Activated CD8-positive, alpha-beta T cell treated with anti-CD3 and anti-CD28 coated beads for 36 hours (primary cell): ENCODE measurements at regions not wholly inside any gene's neighbourhood (a gene's known extent, or its start where the extent isn't known, plus 50 kb on each side); places are given as distances from the start of the nearest gene placed in this dataset.

Experiments
- ATAC-seq: fragments of 200-7000 bp; cut with Tn5 transposase; one replicate; pipeline ENCODE4 v1.10.0; 2021; ENCODE audit warnings: mild to moderate bottlenecking, moderate library complexity
- CTCF ChIA-PET: fragments of 350-600 bp; sonication (Branson Sonifier 250); formaldehyde crosslinking; loops from one replicate; lab custom pipeline; 2021; ENCODE audit warnings: antibody characterized with exemption; lab: Charles Lee
- POLR2A ChIA-PET: fragments of 350-600 bp; sonication (Branson Sonifier 250); formaldehyde crosslinking; loops from one replicate; lab custom pipeline; 2021; ENCODE audit warnings: antibody characterized with exemption; lab: Charles Lee
- DNase-seq: peaks from one replicate; pipeline ENCODE4 v3.0.0-alpha.2; 2020
- H3K27ac Mint-ChIP-seq: one replicate; pipeline ENCODE4 v1.8.0; 2021; ENCODE audit warnings: mild to moderate bottlenecking, mixed read lengths
- H3K27me3 Mint-ChIP-seq: one replicate; pipeline ENCODE4 v1.8.0; 2021; ENCODE audit warnings: mixed read lengths
- H3K36me3 Mint-ChIP-seq: one replicate; pipeline ENCODE4 v1.8.0; 2021; ENCODE audit warnings: low read depth, mixed read lengths
- H3K4me1 Mint-ChIP-seq: one replicate; pipeline ENCODE4 v1.8.0; 2021; ENCODE audit warnings: low read depth, mixed read lengths
- H3K4me3 Mint-ChIP-seq: one replicate; pipeline ENCODE4 v1.8.0; 2021; ENCODE audit warnings: mild to moderate bottlenecking, moderate library complexity, mixed read lengths
- H3K9me3 Mint-ChIP-seq: one replicate; pipeline ENCODE4 v1.8.0; 2021; ENCODE audit warnings: mixed read lengths
- intact Hi-C: fragments of 100-400 bp; cut with micrococcal nuclease; formaldehyde crosslinking; loops from one replicate; pipeline ENCODE4 v1.10.0; 2022
- TF ChIP-seq, protein P1 (sequence below): fragments of 200-600 bp; IDR thresholded peaks from one replicate; pipeline ENCODE4 v1.8.0; 2022; ENCODE audit warnings: antibody characterized with exemption, mild to moderate bottlenecking

- POLR2A ChIA-PET = no interaction called here
- CTCF ChIA-PET = no interaction called here
- H3K9me3 Mint-ChIP-seq = peaks cover 3% of the 10 kb centered on the region
- DNase-seq (no peak), ATAC-seq (no peak)
- H3K4me1 Mint-ChIP-seq = no peaks in the 10 kb centered on the region
- H3K4me3 Mint-ChIP-seq = no peak overlapping the region
- H3K27me3 Mint-ChIP-seq = no peaks in the 10 kb centered on the region
- no peak overlapping the region for H3K27ac Mint-ChIP-seq
- TF ChIP-seq, protein P1, sequence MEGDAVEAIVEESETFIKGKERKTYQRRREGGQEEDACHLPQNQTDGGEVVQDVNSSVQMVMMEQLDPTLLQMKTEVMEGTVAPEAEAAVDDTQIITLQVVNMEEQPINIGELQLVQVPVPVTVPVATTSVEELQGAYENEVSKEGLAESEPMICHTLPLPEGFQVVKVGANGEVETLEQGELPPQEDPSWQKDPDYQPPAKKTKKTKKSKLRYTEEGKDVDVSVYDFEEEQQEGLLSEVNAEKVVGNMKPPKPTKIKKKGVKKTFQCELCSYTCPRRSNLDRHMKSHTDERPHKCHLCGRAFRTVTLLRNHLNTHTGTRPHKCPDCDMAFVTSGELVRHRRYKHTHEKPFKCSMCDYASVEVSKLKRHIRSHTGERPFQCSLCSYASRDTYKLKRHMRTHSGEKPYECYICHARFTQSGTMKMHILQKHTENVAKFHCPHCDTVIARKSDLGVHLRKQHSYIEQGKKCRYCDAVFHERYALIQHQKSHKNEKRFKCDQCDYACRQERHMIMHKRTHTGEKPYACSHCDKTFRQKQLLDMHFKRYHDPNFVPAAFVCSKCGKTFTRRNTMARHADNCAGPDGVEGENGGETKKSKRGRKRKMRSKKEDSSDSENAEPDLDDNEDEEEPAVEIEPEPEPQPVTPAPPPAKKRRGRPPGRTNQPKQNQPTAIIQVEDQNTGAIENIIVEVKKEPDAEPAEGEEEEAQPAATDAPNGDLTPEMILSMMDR = no peak
- intact Hi-C loops = no loop called here
- H3K36me3 Mint-ChIP-seq = no peaks in the 10 kb centered on the region
These were observed 1243.8 kb downstream of the CDY2B start for GRCh38 chrY:16636254-16636653.

- no peak for ATAC-seq
These were observed 1250.9 kb downstream of the CDY2B start for GRCh38 chrY:16629146-16629545.

GRCh38 chrY:16627122-16627521 is 1252.9 kb downstream of the CDY2B start:
- ATAC-seq (no peak), DNase-seq (no peak)
- H3K4me1 Mint-ChIP-seq = no peaks in the 10 kb centered on the region
- H3K27me3 Mint-ChIP-seq = no peaks in the 10 kb centered on the region
- TF ChIP-seq, protein P1 = no peak
- H3K9me3 Mint-ChIP-seq = no peaks in the 10 kb centered on the region
- intact Hi-C loops = no loop called here
- H3K27ac Mint-ChIP-seq = no peak overlapping the region
- ChIA-PET POLR2A (no interaction called here), CTCF (no interaction called here)
- H3K36me3 Mint-ChIP-seq = no peaks in the 10 kb centered on the region
- no peak overlapping the region for H3K4me3 Mint-ChIP-seq

More at GRCh38 chrY:16629146-16629545, 1250.9 kb downstream of the CDY2B start:
- no peaks in the 10 kb centered on the region for H3K27me3 Mint-ChIP-seq
- intact Hi-C loops = no loop called here
- no peak for DNase-seq
- no peak overlapping the region for H3K27ac Mint-ChIP-seq
- ChIA-PET CTCF (no interaction called here), POLR2A (no interaction called here)
- peaks cover 3% of the 10 kb centered on the region for H3K9me3 Mint-ChIP-seq
- H3K4me1 Mint-ChIP-seq = no peaks in the 10 kb centered on the region
- TF ChIP-seq, protein P1 = no peak
- no peak overlapping the region for H3K4me3 Mint-ChIP-seq
- H3K36me3 Mint-ChIP-seq = no peaks in the 10 kb centered on the region

- ATAC-seq (no peak), DNase-seq (no peak)
- ChIA-PET CTCF (no interaction called here), POLR2A (no interaction called here)
- intact Hi-C loops = no loop called here
- Mint-ChIP-seq H3K27ac (no peak overlapping the region), H3K36me3 (no peaks in the 10 kb centered on the region), H3K27me3 (no peaks in the 10 kb centered on the region), H3K4me1 (no peaks in the 10 kb centered on the region), H3K4me3 (no peak overlapping the region), H3K9me3 (peaks cover 2% of the 10 kb centered on the region)
- TF ChIP-seq, protein P1 = no peak
These were observed 1263.6 kb downstream of the CDY2B start for GRCh38 chrY:16616201-16616975.

DNA sequence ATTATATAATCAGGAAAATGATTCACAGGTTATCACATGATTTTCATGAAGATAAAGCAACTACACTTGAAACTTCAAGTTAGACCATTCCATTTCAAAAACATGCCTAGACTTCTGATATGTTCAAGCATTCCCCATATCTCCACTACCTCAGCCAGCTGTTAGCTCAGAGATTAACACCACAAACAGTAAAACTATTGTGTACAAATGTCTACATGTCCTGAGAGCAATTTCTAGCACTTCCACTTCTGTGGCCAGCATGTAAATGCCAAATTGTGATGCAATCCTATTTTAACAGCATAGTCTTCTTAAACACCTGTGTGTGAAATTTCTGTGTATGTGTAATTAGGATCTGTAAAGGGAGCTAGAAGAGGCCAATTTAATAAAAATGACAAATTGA is 1271.3 kb downstream of the CDY2B start:
- intact Hi-C loops = no loop called here
- Mint-ChIP-seq H3K27ac (no peak overlapping the region), H3K4me3 (no peak overlapping the region), H3K36me3 (no peaks in the 10 kb centered on the region), H3K9me3 (peaks cover 2% of the 10 kb centered on the region), H3K27me3 (no peaks in the 10 kb centered on the region), H3K4me1 (no peaks in the 10 kb centered on the region)
- CTCF ChIA-PET = no interaction called here
- TF ChIP-seq, protein P1 = no peak
- DNase-seq = no peak
- POLR2A ChIA-PET = no interaction called here
- ATAC-seq = no peak
